GM21529 (cell line): ENCODE measurements at regions not wholly inside any gene's neighbourhood (a gene's known extent, or its start where the extent isn't known, plus 50 kb on each side); places are given as distances from the start of the nearest gene placed in this dataset.

Experiments
- ATAC-seq: cut with Tn5 transposase; IDR thresholded peaks from one replicate; pipeline ENCODE4 v1.9.1; 2021; ENCODE audit not compliant: unreplicated experiment

DNA sequence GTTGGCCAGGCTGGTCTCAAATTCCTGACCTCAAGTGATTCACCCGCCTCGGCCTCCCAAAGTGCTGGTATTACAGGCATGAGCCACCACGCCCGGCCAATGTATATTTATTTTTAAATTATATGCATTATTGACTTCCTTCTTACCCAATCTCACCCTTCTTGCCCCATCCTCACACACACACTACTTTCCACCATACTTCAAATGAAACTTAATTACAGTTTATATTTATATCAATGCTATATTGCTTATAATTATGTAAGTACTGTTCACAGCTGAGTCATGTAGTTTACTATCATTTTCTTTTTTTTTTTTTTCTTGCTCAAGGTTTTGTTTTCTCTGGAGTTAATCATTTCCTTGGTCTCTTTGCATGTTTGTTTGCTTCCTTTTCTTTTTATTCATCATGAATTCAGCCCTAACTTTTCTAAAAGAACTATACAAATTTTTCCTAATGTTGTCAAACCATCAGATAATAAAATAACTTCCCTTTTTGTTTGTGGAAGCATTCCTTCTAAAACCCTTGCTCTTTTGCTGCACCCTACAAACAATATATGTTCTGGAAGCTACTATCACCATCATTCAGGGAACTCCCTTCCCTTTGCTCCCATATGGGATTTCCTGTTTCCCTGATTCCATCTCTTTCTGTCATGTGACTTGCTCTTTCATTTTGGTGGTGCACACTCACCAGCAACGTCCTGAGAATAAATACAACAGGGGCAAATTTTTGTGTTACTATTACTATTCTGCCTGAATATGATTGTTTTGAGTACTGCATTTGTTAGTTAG lies 201.7 kb upstream of the SASH1 start:
- ATAC-seq: no peak

DNA sequence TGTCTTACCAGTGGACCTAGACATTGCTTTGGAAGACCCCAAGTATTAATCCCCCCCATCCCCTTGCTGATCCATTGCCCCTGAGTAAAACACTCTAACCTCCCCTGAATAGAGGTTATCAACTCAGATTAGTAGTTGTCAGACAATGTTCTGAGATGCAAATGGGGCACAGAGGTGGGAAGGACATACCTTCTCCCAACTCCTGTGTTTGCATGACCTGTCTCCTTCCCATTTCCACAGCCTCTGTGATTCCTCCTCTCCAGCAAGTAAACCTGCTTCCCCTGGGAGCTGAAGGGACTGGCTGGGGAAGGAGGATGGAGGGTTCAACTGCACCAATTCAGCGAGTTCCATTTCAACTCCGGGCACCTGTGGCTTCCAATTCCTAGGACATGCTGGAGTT lies 199.8 kb upstream of the SASH1 start:
- ATAC-seq: no peak

DNA sequence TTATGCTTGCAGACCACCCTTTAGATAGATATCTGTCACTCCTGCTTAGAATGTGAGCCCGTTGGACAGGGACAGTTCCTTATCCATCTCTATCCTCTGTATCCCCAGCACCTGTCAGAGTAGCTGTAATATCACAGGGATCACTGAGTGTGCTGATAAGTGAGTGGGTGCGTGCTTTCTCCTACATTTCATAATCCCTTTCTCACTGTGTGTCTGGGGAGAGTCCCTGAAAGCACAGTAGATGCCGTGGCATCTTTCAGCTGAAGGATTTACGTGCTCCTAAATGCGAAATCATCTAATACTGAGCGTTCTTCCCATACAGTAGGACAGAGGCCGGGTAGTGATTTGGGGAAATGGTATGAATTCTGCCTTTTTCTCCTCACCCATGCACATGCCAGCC lies 198.9 kb upstream of the SASH1 start:
- ATAC-seq: no peak

DNA sequence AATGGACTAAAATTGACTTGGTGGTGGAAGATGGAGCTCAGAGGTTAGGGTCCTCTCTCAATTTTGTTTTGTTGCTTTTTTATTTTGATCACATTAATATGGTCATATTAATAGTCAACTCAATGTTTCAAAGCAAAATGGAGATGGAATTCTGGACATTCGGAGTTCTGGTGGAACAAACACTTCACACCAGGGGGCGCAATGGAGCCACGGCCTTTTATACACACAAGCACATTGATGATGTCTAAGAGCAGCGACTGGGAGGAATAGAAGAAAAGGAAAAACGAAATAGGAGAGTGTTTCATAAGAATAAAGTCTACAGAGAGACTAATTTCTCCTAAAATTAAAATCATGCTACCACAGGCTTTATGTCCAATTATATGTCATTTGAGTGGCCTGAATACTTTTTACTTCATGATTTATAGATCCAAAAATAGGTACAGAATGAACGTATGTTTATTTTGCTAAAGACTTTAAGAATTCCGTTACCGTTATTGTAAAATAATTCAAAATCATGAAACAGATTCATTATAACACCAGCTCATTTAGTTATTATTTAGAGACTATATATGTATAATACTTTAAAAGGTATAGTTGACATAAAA lies 197.6 kb upstream of the SASH1 start:
- ATAC-seq: peak; percentile 81

DNA sequence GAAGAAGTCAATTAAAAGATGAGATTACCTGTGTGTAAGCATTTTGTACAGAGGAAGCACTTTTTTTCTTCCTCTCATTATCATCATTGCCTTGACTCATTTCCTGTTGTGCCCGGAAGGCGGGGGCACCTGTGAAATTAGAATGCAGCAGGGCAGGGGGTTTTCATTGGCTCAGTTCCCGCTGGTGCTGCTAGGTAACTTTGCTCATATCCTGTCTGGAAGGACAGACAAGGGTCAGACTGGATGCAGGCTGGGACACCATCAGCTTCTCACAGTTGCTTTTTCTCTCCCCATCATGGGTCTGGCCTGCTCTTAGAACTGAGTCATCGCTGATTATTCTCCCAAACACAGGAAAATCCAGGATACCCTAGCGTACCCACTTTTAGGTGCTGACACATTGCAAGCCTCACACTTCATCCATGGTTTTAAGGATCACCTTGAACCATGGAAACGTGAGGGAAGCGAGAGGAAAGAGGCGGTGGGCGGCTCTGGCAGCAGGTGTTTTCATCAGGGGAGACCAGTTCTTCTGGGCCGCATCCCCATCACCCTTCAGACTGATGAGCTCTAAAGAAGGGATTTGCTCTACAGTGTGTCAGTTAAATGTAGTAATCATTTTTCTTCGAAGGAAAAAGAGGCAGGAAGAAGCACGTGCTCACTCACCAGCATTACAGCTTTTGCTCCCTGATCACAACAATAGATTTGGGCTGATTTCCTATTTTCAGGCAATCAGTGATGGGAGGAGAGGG lies 195.7 kb upstream of the SASH1 start:
- peak; percentile 44 for ATAC-seq

DNA sequence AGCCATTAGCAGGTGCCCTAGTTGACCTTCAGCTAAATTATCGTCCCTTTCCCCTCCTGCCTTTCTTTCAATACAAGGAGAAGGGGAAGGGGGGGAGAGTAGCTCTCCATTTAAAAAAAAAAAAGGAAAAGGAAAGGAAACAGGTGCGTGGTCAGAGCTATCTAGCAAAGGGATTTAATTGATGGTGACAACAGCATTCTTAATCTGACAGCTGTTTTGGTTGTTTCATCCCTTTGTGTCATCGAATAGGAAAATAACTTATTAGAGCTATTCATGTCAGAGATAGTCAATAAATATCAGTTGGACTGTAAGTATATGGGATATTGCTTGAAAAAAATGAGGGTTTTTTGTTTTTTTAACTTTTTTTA lies 195.2 kb upstream of the SASH1 start:
- no peak for ATAC-seq

DNA sequence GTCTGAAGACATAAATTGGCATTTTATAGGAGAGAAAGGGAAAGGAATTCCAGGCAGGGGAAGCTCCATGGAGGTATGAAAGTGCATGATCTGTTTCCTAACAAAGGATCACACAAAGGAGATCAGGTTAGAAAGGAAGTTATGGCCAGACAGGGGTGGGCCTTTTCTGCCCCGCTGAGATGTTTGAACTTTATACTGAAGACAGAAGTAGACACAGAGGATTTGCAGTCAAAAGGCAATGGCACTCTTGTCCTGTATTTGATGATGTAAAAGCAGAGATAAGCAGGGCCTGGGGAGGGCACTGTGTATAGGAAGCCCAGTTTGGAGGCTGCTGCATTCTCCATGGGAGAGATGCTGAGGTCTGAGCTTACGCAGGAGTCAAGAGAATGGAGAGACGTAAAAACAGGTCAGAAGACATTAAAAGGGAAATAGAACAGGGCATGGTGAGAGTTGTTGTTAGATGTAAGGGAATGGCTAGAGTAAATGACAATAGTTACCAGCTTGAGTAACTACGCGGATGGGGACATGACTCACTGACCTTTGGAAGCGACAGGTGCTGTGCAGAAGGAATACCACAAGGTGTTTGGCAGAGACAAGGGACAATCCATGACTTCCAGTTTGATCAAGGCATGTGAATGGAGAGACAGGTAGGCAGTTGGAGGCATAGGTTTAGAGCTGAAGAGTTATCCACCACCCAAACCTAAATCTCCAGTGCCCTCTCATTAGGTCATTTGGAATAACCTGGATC lies 190.6 kb upstream of the SASH1 start:
- no peak for ATAC-seq

DNA sequence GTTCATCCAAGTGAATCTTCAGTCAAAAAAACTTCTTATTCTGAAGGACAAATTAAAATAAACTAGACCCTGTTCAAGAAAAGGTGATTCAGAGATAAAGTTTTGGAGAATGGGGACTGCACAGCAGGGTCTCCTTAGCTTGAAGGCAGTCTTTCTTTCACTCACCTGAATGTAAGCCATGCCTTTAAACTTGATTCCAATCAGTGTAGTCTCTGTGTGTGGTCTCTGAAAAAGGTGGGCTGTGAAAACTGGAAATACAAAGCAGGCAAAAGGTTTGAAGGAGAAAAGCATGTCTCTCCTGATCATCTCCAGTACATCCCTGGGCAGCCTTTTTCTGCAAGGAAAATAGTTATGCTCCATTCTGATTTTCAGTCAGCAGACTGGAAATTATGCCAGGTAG lies 188.0 kb upstream of the SASH1 start:
- no peak for ATAC-seq

DNA sequence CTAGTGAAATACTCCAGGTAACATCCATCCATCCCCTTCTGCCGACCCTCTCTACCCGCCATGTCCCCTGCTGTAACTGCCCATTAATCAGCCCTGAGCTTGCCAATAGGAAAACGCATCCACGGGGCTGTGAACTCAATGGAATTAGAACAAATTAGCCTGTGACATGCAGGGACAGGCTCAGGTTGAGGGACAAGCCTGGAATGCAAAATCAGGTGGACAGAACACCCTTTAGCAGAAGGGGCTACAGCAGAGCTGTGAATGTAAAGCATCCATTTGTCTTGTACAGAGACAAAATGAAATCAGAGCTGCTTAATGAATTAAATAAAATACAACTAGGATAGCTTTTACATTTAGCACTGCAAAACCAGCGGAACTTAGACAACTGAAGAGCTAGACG lies 187.3 kb upstream of the SASH1 start:
- ATAC-seq: no peak

DNA sequence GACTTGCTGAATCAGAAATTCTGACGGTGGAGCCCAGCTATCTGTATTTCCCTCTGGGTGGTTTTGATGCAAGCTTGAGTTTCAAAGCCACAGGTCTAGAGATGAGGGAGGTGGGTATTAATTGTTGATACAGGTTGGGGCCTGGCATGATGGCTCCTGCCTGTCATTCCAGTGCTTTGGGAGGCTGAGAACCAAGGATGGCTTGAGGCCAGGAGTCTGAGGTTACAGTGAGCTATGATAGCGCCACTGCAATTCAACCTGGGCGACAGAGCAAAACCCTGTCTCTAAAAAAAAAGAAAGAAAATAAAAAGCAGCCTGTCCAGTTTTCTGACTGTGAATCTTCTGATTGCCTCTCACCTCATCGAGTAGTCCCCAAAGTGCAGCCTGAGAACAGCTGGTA lies 184.8 kb upstream of the SASH1 start:
- no peak for ATAC-seq

DNA sequence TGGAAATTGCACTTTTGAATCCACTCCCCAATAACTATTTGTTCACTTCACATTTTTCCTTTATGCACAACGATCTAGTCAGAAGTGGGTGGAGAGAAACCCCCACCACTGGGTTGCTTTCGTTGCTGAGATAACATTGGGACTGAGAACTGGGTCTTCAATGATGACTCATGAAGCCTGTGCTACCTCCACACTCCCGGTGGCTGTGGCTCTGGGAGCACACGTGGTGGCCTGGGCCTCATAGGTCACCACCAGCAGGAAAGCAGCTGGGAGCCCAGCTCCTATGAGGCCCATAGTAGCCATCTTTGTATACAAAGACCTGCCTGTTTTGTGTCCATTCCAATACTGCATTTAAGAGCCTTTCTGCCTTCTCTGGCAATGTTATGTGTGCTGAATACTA lies 178.0 kb upstream of the SASH1 start:
- ATAC-seq: no peak

DNA sequence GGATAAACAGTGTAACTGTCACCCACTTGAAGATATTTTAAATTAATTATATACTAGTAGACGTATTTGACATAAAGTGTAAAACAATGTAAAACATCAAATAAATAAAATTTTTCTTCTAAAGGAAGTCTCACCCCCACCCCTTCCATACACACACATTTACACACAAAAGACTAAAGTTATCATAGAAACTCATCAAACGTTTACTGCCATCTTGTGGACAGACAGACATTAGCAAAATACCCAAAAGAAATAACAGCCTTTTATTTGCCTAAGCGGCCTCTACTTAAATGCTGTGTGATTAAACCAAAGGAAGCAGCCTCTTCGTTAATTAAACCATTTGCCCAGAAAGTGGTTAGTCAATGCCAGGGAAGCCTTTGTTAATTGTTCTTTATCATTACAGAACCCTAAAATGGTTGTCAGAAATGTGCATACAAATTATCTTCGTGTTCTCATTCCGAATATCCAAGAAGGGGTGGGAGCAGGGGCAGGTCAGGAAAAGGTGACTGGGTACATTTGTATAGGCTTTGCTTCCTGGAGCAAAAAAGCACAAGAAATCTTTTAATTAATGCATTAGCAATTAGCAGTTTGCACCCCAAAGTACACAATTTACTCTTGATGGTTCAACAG lies 176.2 kb upstream of the SASH1 start:
- ATAC-seq: peak; percentile 65

DNA sequence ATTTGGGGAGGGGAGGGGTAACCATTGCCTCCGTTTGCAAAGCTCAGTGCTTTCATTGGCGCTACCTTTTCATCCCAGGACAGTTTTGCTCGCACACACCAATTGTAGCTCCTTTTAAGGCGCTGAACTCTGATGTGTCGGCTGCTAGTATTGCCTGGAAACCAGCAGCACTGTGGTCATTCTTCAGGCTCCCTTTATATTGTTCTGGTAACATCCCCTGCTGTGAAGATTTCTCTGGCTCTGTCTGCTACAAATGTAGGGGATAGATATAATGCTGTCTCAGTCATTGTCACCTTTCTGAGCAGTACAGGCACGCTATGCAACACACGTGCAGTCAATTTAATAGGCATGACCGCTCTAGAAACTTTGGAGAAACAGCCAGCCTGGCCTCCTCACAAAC lies 172.9 kb upstream of the SASH1 start:
- no peak for ATAC-seq

DNA sequence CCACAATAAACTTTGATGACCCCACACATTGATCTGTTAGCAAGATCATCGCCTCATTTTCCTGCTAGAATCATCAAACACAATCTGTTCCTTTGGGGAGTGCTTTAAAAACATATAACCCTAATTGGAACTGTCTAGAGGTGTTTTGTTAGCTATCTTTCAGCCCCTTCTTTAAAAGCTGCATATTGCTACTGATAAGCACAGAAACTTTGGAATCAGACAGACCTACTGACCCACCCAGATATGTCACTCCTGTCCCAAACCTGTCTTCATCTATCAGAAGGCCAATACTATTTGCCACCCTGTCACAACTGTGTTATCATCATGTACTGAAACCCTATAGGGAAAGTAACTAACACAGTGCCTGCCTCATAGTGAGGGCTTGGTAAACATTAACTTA lies 172.4 kb upstream of the SASH1 start:
- no peak for ATAC-seq

DNA sequence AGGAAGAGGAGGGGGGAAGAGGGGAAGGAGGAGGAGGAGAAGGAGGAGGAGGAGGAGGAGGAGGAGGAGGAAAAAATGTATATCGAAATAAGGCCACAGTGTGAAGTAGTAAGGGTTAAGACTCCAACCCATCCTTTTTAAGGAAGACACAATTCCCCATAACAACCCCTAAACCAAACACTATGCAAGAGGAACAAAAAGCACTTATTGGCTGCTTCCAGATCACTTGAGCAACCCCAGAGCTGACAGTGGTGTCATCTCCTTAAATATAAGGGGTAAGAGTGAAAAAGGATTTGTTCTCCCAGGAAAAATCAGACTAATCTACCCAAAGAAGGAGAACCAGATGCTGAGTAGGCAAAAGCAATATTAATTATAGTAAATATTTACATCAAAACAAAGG lies 169.1 kb upstream of the SASH1 start:
- ATAC-seq: no peak

DNA sequence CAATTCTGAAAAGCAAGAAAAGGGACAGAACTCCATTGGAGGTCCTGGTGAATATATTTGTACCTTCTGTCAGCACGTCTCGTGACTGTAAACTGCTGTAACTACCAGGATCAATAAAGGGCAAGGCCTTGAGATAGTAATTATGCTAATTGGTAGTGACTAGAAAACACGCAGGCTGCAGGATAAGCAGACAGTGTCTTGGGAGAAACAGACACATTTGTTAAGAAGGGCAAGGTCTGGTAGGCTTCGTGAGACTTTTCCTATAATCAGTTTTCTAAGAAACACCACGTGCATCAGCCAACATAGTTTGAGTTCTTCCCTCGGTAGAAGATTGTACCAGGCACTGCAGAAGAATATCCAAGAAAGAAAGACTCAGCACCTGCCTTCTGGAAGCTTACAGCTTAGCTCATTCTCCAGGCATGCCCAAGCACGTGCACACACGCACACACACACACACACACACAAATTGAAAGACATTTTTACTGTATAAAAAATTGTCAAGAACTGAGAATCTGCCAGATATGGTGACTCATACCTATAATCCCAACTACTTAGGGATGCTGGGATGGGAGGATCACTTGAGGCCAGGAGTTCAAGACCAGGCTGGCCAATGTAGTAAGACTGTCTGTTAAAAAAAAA lies 167.0 kb upstream of the SASH1 start:
- ATAC-seq: no peak

DNA sequence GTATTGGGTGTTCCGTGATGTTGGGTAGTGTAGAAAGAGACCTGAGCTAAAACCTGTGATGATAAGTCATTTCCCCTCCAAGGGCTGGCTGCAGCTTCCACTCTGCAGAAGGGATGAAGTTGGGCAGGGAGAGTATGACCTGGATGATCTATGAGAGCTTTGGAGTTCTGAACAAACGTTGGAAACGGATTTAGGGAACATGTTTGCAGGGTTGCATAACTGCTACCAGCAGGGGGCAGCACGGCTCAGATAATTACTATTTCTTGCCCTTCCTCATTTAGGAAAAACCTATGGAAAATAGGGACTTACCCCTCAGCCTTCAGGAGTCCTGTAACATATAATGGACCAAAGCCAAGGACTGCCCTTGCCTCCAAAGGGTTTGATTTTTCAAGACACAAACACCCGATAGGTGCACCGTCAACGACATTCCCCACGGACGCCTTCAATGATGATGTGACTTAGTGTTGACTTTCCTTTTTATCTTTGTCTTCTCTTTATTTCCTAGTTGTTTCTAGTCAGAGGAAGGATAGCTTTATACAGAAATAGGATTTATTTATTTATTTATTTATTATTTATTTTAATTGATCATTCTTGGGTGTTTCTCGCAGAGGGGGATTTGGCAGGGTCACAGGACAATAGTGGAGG lies 164.9 kb upstream of the SASH1 start:
- ATAC-seq: no peak

DNA sequence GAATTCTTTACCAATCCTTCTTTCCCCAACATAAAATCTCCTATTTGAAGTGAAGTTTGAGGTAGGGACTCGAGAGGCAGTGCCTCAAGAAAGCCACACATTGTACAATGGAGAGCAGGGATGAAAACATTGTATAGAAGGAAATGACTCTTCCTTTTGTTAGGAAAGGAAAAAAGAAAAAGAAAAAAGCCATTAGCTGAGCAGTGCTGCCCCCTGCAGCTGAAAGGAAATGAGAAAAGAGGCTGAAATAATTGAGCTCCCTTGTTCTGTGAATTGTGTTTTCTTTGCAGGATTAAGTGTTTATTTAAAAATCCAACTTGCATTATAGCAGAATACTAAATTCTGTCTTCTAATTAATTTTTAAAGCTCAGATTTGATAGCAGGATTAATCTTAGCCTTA lies 162.9 kb upstream of the SASH1 start:
- ATAC-seq: no peak

DNA sequence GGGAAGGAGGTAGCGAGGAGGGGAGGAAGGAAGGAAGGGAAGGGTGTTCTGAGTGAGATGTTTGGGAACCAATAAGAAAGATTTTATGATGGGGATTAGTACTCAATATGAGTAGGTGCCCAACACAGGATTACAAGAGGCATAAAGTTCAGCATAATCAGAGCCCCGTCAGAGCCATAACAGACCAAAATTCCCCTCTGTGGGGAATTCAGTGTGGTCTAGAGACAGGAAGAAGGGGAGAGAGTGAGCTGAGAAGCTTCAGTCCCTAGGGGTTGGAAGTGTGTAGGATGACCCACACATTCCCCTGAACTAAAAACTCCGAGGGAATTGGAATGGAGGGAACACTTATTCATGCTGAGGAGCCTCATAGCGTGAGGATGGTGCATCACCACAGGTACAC lies 160.3 kb upstream of the SASH1 start:
- no peak for ATAC-seq

DNA sequence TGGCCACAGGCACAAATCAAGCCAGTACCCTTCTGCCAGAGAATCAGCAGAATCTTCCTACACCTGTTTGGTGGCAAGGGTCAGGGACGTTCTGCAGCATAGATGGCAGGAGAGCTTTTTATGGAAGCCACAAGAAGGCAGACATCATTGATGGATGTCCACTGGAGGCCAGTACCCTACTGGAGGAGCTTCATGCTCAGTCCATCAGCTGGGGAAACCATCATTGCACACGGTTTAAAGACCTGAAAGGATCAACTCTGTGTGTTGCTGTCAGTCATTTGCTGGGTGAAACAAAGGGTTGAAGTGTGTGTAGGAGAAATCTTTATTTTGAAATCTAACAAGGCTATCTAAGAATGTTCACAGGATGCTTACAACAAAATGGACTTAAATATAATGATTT lies 158.9 kb upstream of the SASH1 start:
- no peak for ATAC-seq
